ENCODE measurements at regions not wholly inside any gene's neighbourhood (a gene's known extent, or its start where the extent isn't known, plus 50 kb on each side); places are given as distances from the start of the nearest gene placed in this dataset.
"Not testable (repeated sequence)": the region's sequence is repeated elsewhere in the genome, so short reads cannot be mapped to it uniquely, and the experiment has no call there.

DNA sequence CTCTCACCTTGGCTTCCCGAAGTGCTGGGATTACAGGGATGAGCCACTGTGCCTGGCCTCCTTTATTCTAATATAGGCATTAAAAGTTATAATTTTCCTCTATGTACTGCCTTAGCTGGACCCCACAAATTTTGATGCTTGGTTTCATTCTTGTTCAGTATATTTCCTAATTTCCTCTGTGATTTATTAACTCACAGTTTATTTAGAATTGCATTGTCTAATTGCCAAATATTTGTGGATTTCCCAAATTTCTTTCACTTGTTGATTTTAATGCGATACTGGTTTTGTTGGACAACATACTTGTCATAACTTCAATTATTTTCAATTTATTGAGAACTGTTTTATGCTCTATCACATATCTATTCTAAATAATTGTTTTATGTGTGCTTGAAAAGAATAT, 366.0 kb downstream of the OMA1 start:
- H3K4me3 ChIP-seq (ENCODE audit: low read length in 3 of 3), result no peak overlapping the region
- intact Hi-C loops (cut with DNase I), result no loop called here
- no peaks in the 10 kb centered on the region for H3K4me1 ChIP-seq (ENCODE audit: control insufficient read depth in 2 of 3, insufficient read depth in 2 of 3, low read depth in 1 of 3, low read length in 3 of 3)
- no peak for TF ChIP-seq CTCF (IDR thresholded peaks at IDR 0.05; ENCODE audit: borderline replicate concordance, extremely low read depth, insufficient read depth)
- no peaks in the 10 kb centered on the region for H3K27me3 ChIP-seq (ENCODE audit: control insufficient read depth, insufficient read depth, low read length)
- no peak for DNase-seq
- H3K36me3 ChIP-seq (ENCODE audit: control insufficient read depth in 2 of 3, insufficient read depth in 3 of 3, low read length in 3 of 3), result no peaks in the 10 kb centered on the region
- H3K27ac ChIP-seq (ENCODE audit: low read depth in 2 of 2, low read length in 2 of 2), result no peak overlapping the region
- peaks cover 0 to 3% (median 0%) of the 10 kb centered on the region in 3 donors for H3K9me3 ChIP-seq (ENCODE audit: control insufficient read depth in 2 of 3, insufficient read depth in 1 of 3, low read length in 3 of 3)
- H3K9ac ChIP-seq (ENCODE audit: low read length in 3 of 3), result no peak overlapping the region
- FAIRE-seq, result no peak

GRCh38 chr1:58169160-58169559, 377.4 kb downstream of the OMA1 start:
- H3K27ac ChIP-seq (ENCODE audit: low read depth in 2 of 2, low read length in 2 of 2); H3K4me1 ChIP-seq (ENCODE audit: control insufficient read depth in 2 of 3, insufficient read depth in 2 of 3, low read depth in 1 of 3, low read length in 3 of 3); DNase-seq; H3K9me3 ChIP-seq (ENCODE audit: control insufficient read depth in 2 of 3, insufficient read depth in 1 of 3, low read length in 3 of 3); H3K36me3 ChIP-seq (ENCODE audit: control insufficient read depth in 2 of 3, insufficient read depth in 3 of 3, low read length in 3 of 3); H3K27me3 ChIP-seq (ENCODE audit: control insufficient read depth, insufficient read depth, low read length); intact Hi-C loops (cut with DNase I); FAIRE-seq; H3K4me3 ChIP-seq (ENCODE audit: low read length in 3 of 3); H3K9ac ChIP-seq (ENCODE audit: low read length in 3 of 3): not testable (repeated sequence)

GRCh38 chr1:58167131-58167530, 379.4 kb downstream of the OMA1 start:
- intact Hi-C loops (cut with DNase I); H3K4me1 ChIP-seq (ENCODE audit: control insufficient read depth in 2 of 3, insufficient read depth in 2 of 3, low read depth in 1 of 3, low read length in 3 of 3): not testable (repeated sequence)

DNA sequence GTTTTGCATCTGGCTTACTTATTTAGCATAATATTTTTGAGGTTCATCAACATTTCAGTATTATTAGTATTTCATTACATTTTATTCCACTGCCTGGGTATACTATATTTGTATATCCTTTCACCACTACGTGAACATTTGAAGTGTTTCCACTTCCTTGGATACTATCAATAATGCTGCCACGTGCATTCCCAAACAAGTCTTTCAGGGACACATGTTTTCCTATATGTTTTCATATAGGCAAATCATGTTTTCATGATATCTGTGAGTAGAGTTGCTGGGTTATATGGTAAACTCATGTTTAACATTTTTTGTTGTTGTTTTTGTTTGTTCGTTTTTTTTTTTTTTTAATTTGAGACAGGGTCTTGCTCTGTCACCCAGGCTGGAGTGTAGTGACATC, 380.1 kb downstream of the OMA1 start:
- Histone ChIP-seq H3K27me3 (ENCODE audit: control insufficient read depth, insufficient read depth, low read length) (no peaks in the 10 kb centered on the region), H3K4me3 (ENCODE audit: low read length in 3 of 3) (no peak overlapping the region), H3K27ac (ENCODE audit: low read depth in 2 of 2, low read length in 2 of 2) (no peak overlapping the region), H3K4me1 (ENCODE audit: control insufficient read depth in 2 of 3, insufficient read depth in 2 of 3, low read depth in 1 of 3, low read length in 3 of 3) (no peaks in the 10 kb centered on the region), H3K9ac (ENCODE audit: low read length in 3 of 3) (no peak overlapping the region), H3K36me3 (ENCODE audit: control insufficient read depth in 2 of 3, insufficient read depth in 3 of 3, low read length in 3 of 3) (no peaks in the 10 kb centered on the region), H3K9me3 (ENCODE audit: control insufficient read depth in 2 of 3, insufficient read depth in 1 of 3, low read length in 3 of 3) (no peaks in the 10 kb centered on the region)
- no peak for DNase-seq
- intact Hi-C loops (cut with DNase I), result no loop called here
- FAIRE-seq, result no peak
- TF ChIP-seq CTCF (IDR thresholded peaks at IDR 0.05; ENCODE audit: borderline replicate concordance, extremely low read depth, insufficient read depth), result no peak

More at GRCh38 chr1:58167131-58167530, 379.4 kb downstream of the OMA1 start:
- H3K27ac ChIP-seq (ENCODE audit: low read depth in 2 of 2, low read length in 2 of 2); H3K9ac ChIP-seq (ENCODE audit: low read length in 3 of 3); H3K4me3 ChIP-seq (ENCODE audit: low read length in 3 of 3); H3K9me3 ChIP-seq (ENCODE audit: control insufficient read depth in 2 of 3, insufficient read depth in 1 of 3, low read length in 3 of 3); H3K36me3 ChIP-seq (ENCODE audit: control insufficient read depth in 2 of 3, insufficient read depth in 3 of 3, low read length in 3 of 3); FAIRE-seq; DNase-seq; H3K27me3 ChIP-seq (ENCODE audit: control insufficient read depth, insufficient read depth, low read length): not testable (repeated sequence)

DNA sequence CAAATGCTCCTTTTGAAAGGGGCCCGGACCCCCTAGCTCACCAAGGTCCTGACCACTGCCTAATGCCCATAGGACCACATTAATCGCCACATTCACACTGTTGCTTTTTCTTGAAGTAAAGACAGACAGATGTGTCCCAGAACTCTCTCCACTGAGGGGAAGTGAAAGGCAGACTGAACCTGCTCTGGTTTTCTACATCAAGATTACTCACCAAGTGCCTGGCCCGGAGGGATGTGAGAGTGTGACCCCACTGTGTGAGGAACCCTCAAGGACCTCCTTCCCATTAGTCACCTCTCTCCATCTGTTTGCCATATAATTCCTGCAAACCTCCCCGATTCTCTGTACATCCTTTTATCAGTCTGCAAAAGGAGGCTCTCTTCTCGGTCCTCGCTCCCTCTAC, 381.5 kb downstream of the OMA1 start:
- no peak overlapping the region for H3K9ac ChIP-seq (ENCODE audit: low read length in 3 of 3)
- FAIRE-seq, result no peak
- no peak for TF ChIP-seq CTCF (IDR thresholded peaks at IDR 0.05; ENCODE audit: borderline replicate concordance, extremely low read depth, insufficient read depth)
- H3K27me3 ChIP-seq (ENCODE audit: control insufficient read depth, insufficient read depth, low read length), result no peaks in the 10 kb centered on the region
- H3K4me3 ChIP-seq (ENCODE audit: low read length in 3 of 3), result no peak overlapping the region
- intact Hi-C loops (cut with DNase I), result no loop called here
- no peaks in the 10 kb centered on the region for H3K4me1 ChIP-seq (ENCODE audit: control insufficient read depth in 2 of 3, insufficient read depth in 2 of 3, low read depth in 1 of 3, low read length in 3 of 3)
- no peaks in the 10 kb centered on the region for H3K9me3 ChIP-seq (ENCODE audit: control insufficient read depth in 2 of 3, insufficient read depth in 1 of 3, low read length in 3 of 3)
- no peak for DNase-seq
- H3K27ac ChIP-seq (ENCODE audit: low read depth in 2 of 2, low read length in 2 of 2), result no peak overlapping the region
- H3K36me3 ChIP-seq (ENCODE audit: control insufficient read depth in 2 of 3, insufficient read depth in 3 of 3, low read length in 3 of 3), result no peaks in the 10 kb centered on the region
